ENCODE measurements at regions not wholly inside any gene's neighbourhood (a gene's known extent, or its start where the extent isn't known, plus 50 kb on each side); places are given as distances from the start of the nearest gene placed in this dataset.

DNA sequence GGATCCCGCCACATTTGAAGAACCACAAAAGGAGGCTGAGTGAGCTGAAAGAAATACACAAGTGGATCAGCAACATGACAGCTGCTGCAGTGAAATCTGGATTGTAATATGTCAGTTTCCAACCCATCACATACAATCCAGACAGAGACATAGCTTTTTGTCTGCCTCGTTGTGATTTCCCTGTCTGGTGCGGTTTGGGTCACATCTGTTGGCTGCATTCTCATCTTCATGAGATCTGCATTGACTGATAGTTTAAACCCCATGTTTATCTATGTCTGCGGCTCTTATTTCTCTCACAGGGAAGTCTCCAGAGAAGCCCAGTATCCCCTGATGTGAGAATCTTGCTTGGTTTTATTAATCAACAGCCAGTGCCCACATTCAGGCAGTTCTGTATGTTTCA lies 403.1 kb upstream of the ZNF608 start:
- TF ChIP-seq CTCF (IDR thresholded peaks at IDR 0.05) (no peak), EP300 (IDR thresholded peaks at IDR 0.05) (no peak)

Data from sigmoid colon (tissue), 4 donors.